ENCODE measurements at regions not wholly inside any gene's neighbourhood (a gene's known extent, or its start where the extent isn't known, plus 50 kb on each side); places are given as distances from the start of the nearest gene placed in this dataset.

DNA sequence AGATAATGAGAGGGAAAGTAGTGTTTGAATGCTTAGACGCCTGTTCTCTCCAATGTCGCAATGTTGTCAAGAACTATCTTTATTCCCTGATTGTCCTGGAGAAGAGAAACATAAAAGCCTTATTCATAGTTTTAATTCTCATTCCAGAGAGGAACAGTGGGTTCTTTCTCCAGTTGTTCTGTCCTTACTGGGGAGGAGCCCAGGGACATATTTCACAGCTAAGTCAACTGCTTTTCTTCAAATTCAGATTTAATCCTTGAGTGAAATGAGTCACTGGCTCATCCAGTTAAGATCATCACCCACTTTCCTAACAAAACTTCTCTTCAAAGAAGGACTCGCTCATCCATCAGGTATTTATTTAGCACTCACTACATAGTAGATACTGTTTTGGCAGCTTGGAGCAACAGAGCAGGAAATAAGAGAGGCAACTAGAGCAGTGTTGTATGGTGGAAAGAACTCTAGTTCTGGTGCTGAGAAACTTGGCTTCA lies 365.7 kb upstream of the USP24 start:
- intact Hi-C loops (cut with micrococcal nuclease): no loop called here
- no peak overlapping the region for H3K9ac ChIP-seq (ENCODE audit: insufficient read depth, low read length, poor library complexity, severe bottlenecking)
- TF ChIP-seq CTCF (IDR thresholded peaks at IDR 0.05): no peak
- Mint-ChIP-seq H3K27me3 (ENCODE audit: low read depth in 3 of 3) (peaks cover 5 to 7% (median 6%) of the 10 kb centered on the region in 3 donors), H3K4me3 (no peak overlapping the region), H3K9me3 (peaks cover 0 to 2% (median 0%) of the 10 kb centered on the region in 7 donors), H3K4me1 (no peaks in the 10 kb centered on the region), H3K36me3 (no peaks in the 10 kb centered on the region), H3K27ac (no peak overlapping the region)
- H3K27me3 ChIP-seq (ENCODE audit: control insufficient read depth in 2 of 2, insufficient read depth in 2 of 2, low read length in 2 of 2): no peaks in the 10 kb centered on the region
- no peak overlapping the region for H2AFZ ChIP-seq (ENCODE audit: insufficient read depth, low read depth, low read length, poor library complexity, severe bottlenecking)
- no peak overlapping the region for H3K27ac ChIP-seq (ENCODE audit: low read depth in 1 of 2, low read length in 2 of 2)
- H3K4me1 ChIP-seq (ENCODE audit: control insufficient read depth in 1 of 2, insufficient read depth in 2 of 2, low read length in 2 of 2): no peaks in the 10 kb centered on the region
- WGBS (ENCODE audit: insufficient coverage): no CpG with 5 or more reads among the region's 3 CpGs
- H3K4me3 ChIP-seq (replicated peaks in 1 of 3; ENCODE audit: low read depth in 2 of 3, low read length in 3 of 3): no peak overlapping the region
- no peak for DNase-seq
- no peaks in the 10 kb centered on the region for H4K20me1 ChIP-seq (ENCODE audit: insufficient read depth, low read length)
- no peaks in the 10 kb centered on the region for H3K36me3 ChIP-seq (replicated peaks in 1 of 2; ENCODE audit: control insufficient read depth in 1 of 2, insufficient read depth in 2 of 2, low read length in 2 of 2)
- H3K79me2 ChIP-seq (ENCODE audit: insufficient read depth, low read length): no peaks in the 10 kb centered on the region
- no peak overlapping the region for H3K4me2 ChIP-seq (replicated peaks; ENCODE audit: extremely low read depth, low read length, poor library complexity, severe bottlenecking)
- no peaks in the 10 kb centered on the region for H3K9me3 ChIP-seq (replicated peaks in 1 of 2; ENCODE audit: control insufficient read depth in 1 of 2, insufficient read depth in 1 of 2, low read length in 2 of 2)

GRCh38 chr1:55579332-55580001 lies 364.3 kb upstream of the USP24 start:
- H4K20me1 ChIP-seq (ENCODE audit: insufficient read depth, low read length): no peaks in the 10 kb centered on the region
- H3K79me2 ChIP-seq (ENCODE audit: insufficient read depth, low read length): no peaks in the 10 kb centered on the region
- no peak overlapping the region for H3K27ac ChIP-seq (ENCODE audit: low read depth in 1 of 2, low read length in 2 of 2)
- H3K27me3 ChIP-seq (ENCODE audit: control insufficient read depth in 2 of 2, insufficient read depth in 2 of 2, low read length in 2 of 2): no peaks in the 10 kb centered on the region
- Mint-ChIP-seq H3K4me3 (no peak overlapping the region), H3K36me3 (no peaks in the 10 kb centered on the region), H3K27ac (no peak overlapping the region), H3K4me1 (no peaks in the 10 kb centered on the region), H3K27me3 (ENCODE audit: low read depth in 3 of 3) (peaks cover 4 to 6% (median 5%) of the 10 kb centered on the region in 3 donors), H3K9me3 (peaks cover 0 to 2% (median 0%) of the 10 kb centered on the region in 7 donors)
- intact Hi-C loops (cut with micrococcal nuclease): no loop called here
- no peak overlapping the region for H3K9ac ChIP-seq (ENCODE audit: insufficient read depth, low read length, poor library complexity, severe bottlenecking)
- H3K4me1 ChIP-seq (ENCODE audit: control insufficient read depth in 1 of 2, insufficient read depth in 2 of 2, low read length in 2 of 2): no peaks in the 10 kb centered on the region
- WGBS (ENCODE audit: insufficient coverage): 100% methylated on average over 2 of the region's 3 CpGs
- no peak overlapping the region for H3K4me3 ChIP-seq (replicated peaks in 1 of 3; ENCODE audit: low read depth in 2 of 3, low read length in 3 of 3)
- DNase-seq: no peak
- no peaks in the 10 kb centered on the region for H3K9me3 ChIP-seq (replicated peaks in 1 of 2; ENCODE audit: control insufficient read depth in 1 of 2, insufficient read depth in 1 of 2, low read length in 2 of 2)
- no peak overlapping the region for H3K4me2 ChIP-seq (replicated peaks; ENCODE audit: extremely low read depth, low read length, poor library complexity, severe bottlenecking)
- no peak overlapping the region for H2AFZ ChIP-seq (ENCODE audit: insufficient read depth, low read depth, low read length, poor library complexity, severe bottlenecking)
- no peaks in the 10 kb centered on the region for H3K36me3 ChIP-seq (replicated peaks in 1 of 2; ENCODE audit: control insufficient read depth in 1 of 2, insufficient read depth in 2 of 2, low read length in 2 of 2)
- no peak for TF ChIP-seq CTCF (IDR thresholded peaks at IDR 0.05)

Measured in CD14-positive monocyte (primary cell).